Neural progenitor cell (in vitro differentiated cells): ENCODE measurements at regions not wholly inside any gene's neighbourhood (a gene's known extent, or its start where the extent isn't known, plus 50 kb on each side); places are given as distances from the start of the nearest gene placed in this dataset.

Experiments used
- DNase-seq: peaks from one replicate; pipeline ENCODE4 v3.0.0-alpha.2; 2016; ENCODE audit warnings: low spot score
- H2AFZ ChIP-seq: fragments of 200-600 bp; sonication (generic); replicated peaks from 2 replicates; pipeline ENCODE4 v1.6.1; 2016; ENCODE audit warnings: antibody characterized with exemption
- H3F3A ChIP-seq: fragments of 200-600 bp; sonication (generic); 2 replicates; pipeline ENCODE4 v1.6.1; 2016; ENCODE audit warnings: antibody characterized with exemption, low read depth
- H3K27ac ChIP-seq: fragments of 200-600 bp; sonication (generic); 2 replicates; pipeline ENCODE4 v1.5.1; 2016; ENCODE audit warnings: mild to moderate bottlenecking
- H3K27me3 ChIP-seq: fragments of 200-600 bp; sonication (generic); 2 replicates; pipeline ENCODE4 v1.6.1; 2016; ENCODE audit warnings: mild to moderate bottlenecking, moderate library complexity
- H3K36me3 ChIP-seq: fragments of 200-600 bp; sonication (generic); 2 replicates; pipeline ENCODE4 v1.5.1; 2016
- H3K4me1 ChIP-seq: fragments of 200-600 bp; sonication (generic); 2 replicates; pipeline ENCODE4 v1.6.1; 2016; ENCODE audit warnings: mixed run types
- H3K4me2 ChIP-seq: fragments of 200-600 bp; sonication (generic); 2 replicates; pipeline ENCODE4 v1.6.1; 2016
- H3K4me3 ChIP-seq: fragments of 200-600 bp; sonication (generic); 2 replicates; pipeline ENCODE4 v1.5.1; 2016
- H3K79me2 ChIP-seq: fragments of 200-600 bp; sonication (generic); 2 replicates; pipeline ENCODE4 v1.6.1; 2016; ENCODE audit warnings: low read depth
- H3K9ac ChIP-seq: fragments of 200-600 bp; sonication (generic); 2 replicates; pipeline ENCODE4 v1.6.1; 2016
- H3K9me3 ChIP-seq: fragments of 200-600 bp; sonication (generic); 2 replicates; pipeline ENCODE4 v1.5.1; 2016; ENCODE audit warnings: low read depth
- H4K20me1 ChIP-seq: fragments of 200-600 bp; sonication (generic); 2 replicates; pipeline ENCODE4 v1.6.1; 2016; ENCODE audit warnings: low read depth
- H3K27ac Mint-ChIP-seq: 3 replicates; pipeline ENCODE4 v1.8.0; 2021; ENCODE audit warnings: mixed read lengths
- H3K27me3 Mint-ChIP-seq: 2 replicates; pipeline ENCODE4 v1.8.0; 2022; ENCODE audit warnings: low read depth, mild to moderate bottlenecking, inconsistent platforms, moderate library complexity, mixed read lengths; ENCODE audit not compliant: insufficient read depth
- H3K36me3 Mint-ChIP-seq: 3 replicates; pipeline ENCODE4 v1.8.0; 2021; ENCODE audit warnings: mixed read lengths
- H3K4me1 Mint-ChIP-seq: 3 replicates; pipeline ENCODE4 v1.8.0; 2021; ENCODE audit warnings: mixed read lengths
- H3K4me3 Mint-ChIP-seq: 3 replicates; pipeline ENCODE4 v1.8.0; 2021; ENCODE audit warnings: mild to moderate bottlenecking, moderate library complexity, mixed read lengths
- H3K9me3 Mint-ChIP-seq: 3 replicates; pipeline ENCODE4 v1.8.0; 2020; ENCODE audit warnings: mixed read lengths
- EZH2 ChIP-seq: fragments of 200-600 bp; sonication (generic); IDR thresholded peaks from 2 replicates; pipeline ENCODE4 v1.6.1; 2017; ENCODE audit warnings: antibody characterized with exemption, mild to moderate bottlenecking, moderate library complexity
- EZH2phosphoT487 ChIP-seq: fragments of 200-600 bp; sonication (generic); IDR thresholded peaks from 2 replicates; pipeline ENCODE4 v1.6.1; 2017; ENCODE audit warnings: antibody characterized with exemption
- TF ChIP-seq, protein P1 (sequence below): fragments of 200-600 bp; sonication (generic); IDR thresholded peaks from 2 replicates; pipeline ENCODE4 v1.5.1; 2017; ENCODE audit warnings: antibody characterized with exemption, mild to moderate bottlenecking

DNA sequence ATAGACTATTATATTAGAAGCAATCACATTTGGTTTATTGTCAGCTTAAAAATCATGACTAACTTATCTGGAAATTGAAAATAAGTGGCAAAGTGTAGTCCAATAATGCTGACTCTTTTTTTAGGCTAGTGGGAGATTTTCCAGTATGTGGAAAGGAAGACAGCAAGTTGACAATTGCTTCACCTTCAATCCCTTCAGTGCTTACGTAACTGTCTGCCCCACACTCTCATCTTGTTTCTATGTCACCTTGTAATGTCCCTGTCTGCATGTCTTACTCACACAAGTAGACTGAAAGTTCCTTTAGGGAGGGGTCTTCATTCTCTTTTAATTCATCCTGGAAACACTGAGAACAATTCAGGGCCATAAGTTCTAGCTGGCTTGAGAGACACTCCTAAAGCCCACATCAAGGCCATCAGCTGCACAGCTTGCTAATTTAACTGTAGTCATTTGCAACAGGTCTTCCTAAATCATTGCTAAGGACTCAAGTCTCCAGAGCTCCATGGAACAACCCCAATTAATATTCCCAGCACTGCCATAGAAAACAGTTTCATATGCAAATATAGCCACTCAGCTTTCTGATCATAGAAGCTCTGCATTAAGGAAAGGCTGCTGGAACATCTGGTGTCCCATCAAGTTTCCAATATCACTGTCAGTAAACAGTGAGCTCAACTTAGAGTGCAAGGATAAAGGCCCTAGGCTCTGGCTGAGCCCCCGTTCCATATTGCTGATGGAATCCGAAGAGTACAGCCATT lies 230.5 kb downstream of the ETAA1 start:
- no peaks in the 10 kb centered on the region for H3K27me3 ChIP-seq
- no peak overlapping the region for H3K27ac ChIP-seq
- Mint-ChIP-seq H3K27ac (no peak overlapping the region), H3K4me3 (no peak overlapping the region), H3K27me3 (no peaks in the 10 kb centered on the region), H3K9me3 (no peaks in the 10 kb centered on the region), H3K36me3 (no peaks in the 10 kb centered on the region), H3K4me1 (peaks cover 17% of the 10 kb centered on the region)
- H3F3A ChIP-seq = no peaks in the 10 kb centered on the region
- H3K4me3 ChIP-seq = no peak overlapping the region
- DNase-seq = no peak
- H3K9ac ChIP-seq = no peak overlapping the region
- no peak overlapping the region for H2AFZ ChIP-seq
- peaks cover 20% of the 10 kb centered on the region for H3K4me1 ChIP-seq
- H3K4me2 ChIP-seq = no peak overlapping the region
- H3K9me3 ChIP-seq = no peaks in the 10 kb centered on the region
- H3K79me2 ChIP-seq = no peaks in the 10 kb centered on the region
- TF ChIP-seq EZH2phosphoT487 = no peak
- no peak for TF ChIP-seq EZH2
- TF ChIP-seq, protein P1, sequence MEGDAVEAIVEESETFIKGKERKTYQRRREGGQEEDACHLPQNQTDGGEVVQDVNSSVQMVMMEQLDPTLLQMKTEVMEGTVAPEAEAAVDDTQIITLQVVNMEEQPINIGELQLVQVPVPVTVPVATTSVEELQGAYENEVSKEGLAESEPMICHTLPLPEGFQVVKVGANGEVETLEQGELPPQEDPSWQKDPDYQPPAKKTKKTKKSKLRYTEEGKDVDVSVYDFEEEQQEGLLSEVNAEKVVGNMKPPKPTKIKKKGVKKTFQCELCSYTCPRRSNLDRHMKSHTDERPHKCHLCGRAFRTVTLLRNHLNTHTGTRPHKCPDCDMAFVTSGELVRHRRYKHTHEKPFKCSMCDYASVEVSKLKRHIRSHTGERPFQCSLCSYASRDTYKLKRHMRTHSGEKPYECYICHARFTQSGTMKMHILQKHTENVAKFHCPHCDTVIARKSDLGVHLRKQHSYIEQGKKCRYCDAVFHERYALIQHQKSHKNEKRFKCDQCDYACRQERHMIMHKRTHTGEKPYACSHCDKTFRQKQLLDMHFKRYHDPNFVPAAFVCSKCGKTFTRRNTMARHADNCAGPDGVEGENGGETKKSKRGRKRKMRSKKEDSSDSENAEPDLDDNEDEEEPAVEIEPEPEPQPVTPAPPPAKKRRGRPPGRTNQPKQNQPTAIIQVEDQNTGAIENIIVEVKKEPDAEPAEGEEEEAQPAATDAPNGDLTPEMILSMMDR = no peak
- H4K20me1 ChIP-seq = no peaks in the 10 kb centered on the region
- H3K36me3 ChIP-seq = no peaks in the 10 kb centered on the region

DNA sequence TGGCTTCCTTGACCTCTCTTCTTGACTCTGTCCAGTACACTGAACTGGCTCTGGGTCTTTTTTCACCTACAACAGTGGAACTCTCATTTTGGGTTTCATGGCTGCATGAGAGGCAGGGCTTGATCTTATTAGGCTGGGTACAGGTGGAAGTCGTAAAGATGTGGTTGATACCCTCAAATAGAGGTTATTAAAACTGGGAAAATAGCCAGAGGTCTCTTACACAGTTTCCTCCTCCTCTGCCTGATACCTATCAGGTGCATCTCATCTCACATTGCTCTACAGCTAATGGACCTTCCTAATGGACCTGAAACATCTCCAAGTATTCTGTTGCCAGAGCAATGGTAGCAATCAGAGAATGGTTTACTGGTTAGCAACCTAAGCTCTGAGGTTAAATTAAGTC lies 231.8 kb downstream of the ETAA1 start:
- H3F3A ChIP-seq = no peaks in the 10 kb centered on the region
- H3K27me3 ChIP-seq = no peaks in the 10 kb centered on the region
- DNase-seq = no peak
- no peak overlapping the region for H3K27ac ChIP-seq
- no peak overlapping the region for H3K27ac Mint-ChIP-seq
- no peak overlapping the region for H3K9ac ChIP-seq
- no peaks in the 10 kb centered on the region for H3K9me3 Mint-ChIP-seq
- peaks cover 17% of the 10 kb centered on the region for H3K4me1 Mint-ChIP-seq
- H3K36me3 ChIP-seq = no peaks in the 10 kb centered on the region
- H3K4me3 Mint-ChIP-seq = no peak overlapping the region
- H2AFZ ChIP-seq = no peak overlapping the region
- no peaks in the 10 kb centered on the region for H3K79me2 ChIP-seq
- TF ChIP-seq, protein P1 = no peak
- no peak for TF ChIP-seq EZH2phosphoT487
- no peak for TF ChIP-seq EZH2
- H3K4me3 ChIP-seq = no peak overlapping the region
- no peaks in the 10 kb centered on the region for H3K9me3 ChIP-seq
- no peaks in the 10 kb centered on the region for H3K36me3 Mint-ChIP-seq
- no peak overlapping the region for H3K4me2 ChIP-seq
- no peaks in the 10 kb centered on the region for H3K27me3 Mint-ChIP-seq
- peaks cover 20% of the 10 kb centered on the region for H3K4me1 ChIP-seq
- no peaks in the 10 kb centered on the region for H4K20me1 ChIP-seq

DNA sequence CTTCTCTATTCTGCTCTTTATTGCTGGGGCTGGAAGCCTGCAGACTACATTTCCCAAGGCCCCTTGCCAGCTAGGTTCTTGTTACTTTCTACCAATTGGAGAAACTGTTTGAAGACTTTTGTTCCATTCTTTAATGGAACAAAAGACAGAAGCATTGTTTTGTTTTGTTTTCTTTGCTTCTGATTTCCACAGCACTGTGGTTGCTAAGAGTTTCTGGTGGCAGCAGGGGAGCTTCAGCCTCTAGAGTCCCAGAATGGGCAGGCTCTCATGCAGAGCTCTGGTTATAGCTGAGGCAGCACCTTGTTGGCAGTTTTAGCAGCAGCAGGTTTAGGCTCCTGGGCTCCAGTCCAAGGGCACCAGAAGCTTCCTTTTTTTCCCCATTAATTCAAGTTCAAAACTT lies 234.3 kb downstream of the ETAA1 start:
- Histone ChIP-seq H3K9me3 (no peaks in the 10 kb centered on the region), H2AFZ (no peak overlapping the region), H3K27me3 (no peaks in the 10 kb centered on the region), H3K4me1 (peaks cover 6% of the 10 kb centered on the region), H3K36me3 (no peaks in the 10 kb centered on the region), H3F3A (no peaks in the 10 kb centered on the region), H3K4me3 (no peak overlapping the region), H3K79me2 (no peaks in the 10 kb centered on the region), H3K9ac (no peak overlapping the region), H3K27ac (no peak overlapping the region), H4K20me1 (no peaks in the 10 kb centered on the region), H3K4me2 (no peak overlapping the region)
- Mint-ChIP-seq H3K4me1 (peaks cover 6% of the 10 kb centered on the region), H3K4me3 (no peak overlapping the region), H3K36me3 (no peaks in the 10 kb centered on the region), H3K27ac (no peak overlapping the region), H3K27me3 (no peaks in the 10 kb centered on the region), H3K9me3 (no peaks in the 10 kb centered on the region)
- peak; percentile 65 for DNase-seq
- TF ChIP-seq EZH2phosphoT487 (no peak), EZH2 (no peak)
- TF ChIP-seq, protein P1 = no peak
